Cardiac fibroblast (primary cell): ENCODE measurements at regions not wholly inside any gene's neighbourhood (a gene's known extent, or its start where the extent isn't known, plus 50 kb on each side); places are given as distances from the start of the nearest gene placed in this dataset.
"Not testable (repeated sequence)": the region's sequence is repeated elsewhere in the genome, so short reads cannot be mapped to it uniquely, and the experiment has no call there.

Source experiments
- DNase-seq, 2 donors: peaks; one replicate each; pipeline versions ENCODE4 v3.0.0 to v3.0.0-alpha.2; 2010; ENCODE audit warnings: low read depth in 2 of 2
- H3K4me3 ChIP-seq, 2 donors: replicated peaks in 1 of 2; 1 replicate in 1 of 2; 2 replicates in 1 of 2; pipeline ENCODE4 v1.5.1; 2011; ENCODE audit warnings: low read depth in 2 of 2, low read length in 2 of 2, mild to moderate bottlenecking in 2 of 2, moderate library complexity in 1 of 2
- TF ChIP-seq, protein P1 (sequence below): IDR thresholded peaks from one replicate; pipeline ENCODE4 v1.5.1; 2011; ENCODE audit warnings: low read depth, mild to moderate bottlenecking, low read length, inconsistent platforms

DNA sequence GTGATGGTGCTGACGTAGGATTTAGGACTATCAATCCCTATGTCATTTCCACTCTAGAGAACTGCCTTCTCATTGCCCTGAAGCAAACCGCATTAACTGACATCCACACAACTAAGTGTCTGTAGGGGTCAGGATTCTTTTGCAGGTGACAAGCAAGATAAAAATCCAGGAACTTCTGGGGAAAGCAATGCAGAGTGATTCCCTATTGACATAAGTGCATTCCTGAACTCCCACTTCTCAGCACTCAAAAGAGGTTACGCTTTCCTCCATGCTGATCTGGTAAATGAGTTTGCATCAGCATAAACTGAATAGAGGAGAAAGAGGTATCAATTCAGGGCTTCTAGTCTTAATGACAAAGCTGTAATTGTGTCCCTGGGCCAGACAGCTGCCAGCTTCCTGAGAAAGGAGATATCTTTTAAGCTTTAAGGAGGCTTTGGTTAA, 224.6 kb upstream of the ISX start:
- H3K4me3 ChIP-seq = no peak overlapping the region
- TF ChIP-seq, protein P1, sequence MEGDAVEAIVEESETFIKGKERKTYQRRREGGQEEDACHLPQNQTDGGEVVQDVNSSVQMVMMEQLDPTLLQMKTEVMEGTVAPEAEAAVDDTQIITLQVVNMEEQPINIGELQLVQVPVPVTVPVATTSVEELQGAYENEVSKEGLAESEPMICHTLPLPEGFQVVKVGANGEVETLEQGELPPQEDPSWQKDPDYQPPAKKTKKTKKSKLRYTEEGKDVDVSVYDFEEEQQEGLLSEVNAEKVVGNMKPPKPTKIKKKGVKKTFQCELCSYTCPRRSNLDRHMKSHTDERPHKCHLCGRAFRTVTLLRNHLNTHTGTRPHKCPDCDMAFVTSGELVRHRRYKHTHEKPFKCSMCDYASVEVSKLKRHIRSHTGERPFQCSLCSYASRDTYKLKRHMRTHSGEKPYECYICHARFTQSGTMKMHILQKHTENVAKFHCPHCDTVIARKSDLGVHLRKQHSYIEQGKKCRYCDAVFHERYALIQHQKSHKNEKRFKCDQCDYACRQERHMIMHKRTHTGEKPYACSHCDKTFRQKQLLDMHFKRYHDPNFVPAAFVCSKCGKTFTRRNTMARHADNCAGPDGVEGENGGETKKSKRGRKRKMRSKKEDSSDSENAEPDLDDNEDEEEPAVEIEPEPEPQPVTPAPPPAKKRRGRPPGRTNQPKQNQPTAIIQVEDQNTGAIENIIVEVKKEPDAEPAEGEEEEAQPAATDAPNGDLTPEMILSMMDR = no peak
- no peak for DNase-seq

DNA sequence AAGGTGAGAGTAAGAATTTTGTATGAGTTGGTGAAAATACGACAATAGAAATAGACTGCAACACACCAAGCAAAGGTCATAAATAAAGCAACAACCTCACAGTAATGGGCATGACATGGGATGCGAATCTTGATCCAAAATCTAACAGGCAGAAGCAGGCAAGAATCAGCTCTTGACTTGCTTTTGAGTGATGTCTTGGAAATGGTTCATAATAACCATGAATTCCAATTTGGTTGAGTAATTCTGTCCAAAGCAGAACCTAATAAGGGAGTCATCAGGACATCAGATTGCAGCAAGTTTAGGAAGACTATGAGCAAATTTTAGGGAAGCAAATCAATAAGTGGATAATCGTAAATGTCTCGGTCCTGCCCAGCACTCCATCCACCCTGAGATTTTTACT, 224.0 kb upstream of the ISX start:
- H3K4me3 ChIP-seq = no peak overlapping the region
- DNase-seq = no peak
- TF ChIP-seq, protein P1 = no peak

DNA sequence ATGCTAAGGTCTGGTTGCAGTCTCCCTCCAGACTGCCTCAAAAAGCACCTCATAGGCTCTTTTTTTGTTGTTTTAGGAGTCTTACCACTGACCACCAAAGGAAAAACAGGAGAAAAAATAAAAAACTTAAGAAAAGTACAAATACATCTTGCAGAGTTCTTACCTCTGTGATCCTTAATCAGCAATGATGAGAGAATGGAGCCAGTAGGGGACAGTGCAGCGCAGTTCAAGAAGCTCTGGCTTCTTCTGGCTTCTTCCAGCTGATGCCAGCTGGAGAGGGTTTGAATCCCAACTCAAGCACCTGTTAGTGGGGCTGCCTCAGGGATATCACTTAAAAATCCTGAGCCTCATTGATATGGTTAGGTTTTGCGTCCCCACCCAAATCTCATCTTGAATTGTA, 223.3 kb upstream of the ISX start:
- H3K4me3 ChIP-seq = no peak overlapping the region
- no peak for DNase-seq
- TF ChIP-seq, protein P1 = no peak

DNA sequence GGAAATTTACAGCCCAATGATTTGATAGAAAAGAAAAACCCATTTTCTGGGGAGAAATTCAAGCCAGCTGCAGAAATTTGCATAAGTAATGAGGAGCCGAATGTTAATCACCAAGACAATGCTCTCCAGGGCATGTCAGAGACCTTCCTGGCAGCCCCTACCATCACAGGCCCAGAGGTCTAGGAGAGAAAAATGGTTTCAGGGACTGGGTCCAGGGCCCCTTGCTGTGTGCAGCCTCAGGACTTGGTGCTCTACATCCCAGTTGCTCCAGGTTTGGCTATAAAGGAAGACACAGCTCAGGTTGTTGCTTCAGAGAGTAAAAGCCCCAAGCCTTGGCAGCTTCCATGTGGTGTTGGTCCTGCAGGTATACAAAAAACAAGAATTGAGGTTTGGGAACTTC, 222.2 kb upstream of the ISX start:
- DNase-seq, H3K4me3 ChIP-seq: not testable (repeated sequence)

DNA sequence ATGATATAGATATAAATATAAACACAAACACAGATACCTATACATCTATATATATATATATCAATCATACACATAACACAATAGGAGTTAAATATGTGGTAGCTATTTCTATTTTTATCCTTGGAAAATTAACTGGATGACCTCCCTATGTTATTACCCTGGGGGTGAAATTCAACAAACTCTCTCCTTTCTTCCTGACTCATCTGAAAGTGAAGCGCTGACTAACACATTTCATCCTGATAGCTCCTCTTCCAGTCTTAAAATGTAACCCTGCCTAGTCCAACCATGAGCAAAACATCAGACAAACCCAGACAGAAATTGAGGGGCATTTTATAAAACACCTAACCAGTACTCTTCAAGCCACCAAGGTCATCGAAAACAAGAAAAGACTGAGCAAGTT, 220.6 kb upstream of the ISX start:
- no peak overlapping the region for H3K4me3 ChIP-seq
- TF ChIP-seq, protein P1 = no peak
- no peak for DNase-seq

DNA sequence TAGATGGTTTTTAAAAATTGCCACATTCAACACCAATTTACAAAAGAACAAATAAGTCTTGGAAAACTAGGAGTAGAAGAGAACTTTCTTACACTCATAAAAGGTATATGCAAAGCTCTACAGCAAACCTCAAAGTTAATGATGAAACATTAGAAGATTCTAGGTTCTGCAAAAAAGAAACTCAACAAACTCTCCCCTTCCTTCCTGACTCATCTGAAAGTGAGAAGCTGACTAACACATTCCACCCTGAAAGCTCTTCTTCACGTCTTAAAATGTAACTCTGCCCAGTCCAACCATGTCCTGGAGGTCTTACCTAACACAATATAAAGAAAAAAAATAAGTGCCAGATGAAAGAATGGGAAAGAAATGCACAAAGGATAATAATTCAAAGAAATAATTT, 218.9 kb upstream of the ISX start:
- no peak for DNase-seq
- TF ChIP-seq, protein P1 = no peak

DNA sequence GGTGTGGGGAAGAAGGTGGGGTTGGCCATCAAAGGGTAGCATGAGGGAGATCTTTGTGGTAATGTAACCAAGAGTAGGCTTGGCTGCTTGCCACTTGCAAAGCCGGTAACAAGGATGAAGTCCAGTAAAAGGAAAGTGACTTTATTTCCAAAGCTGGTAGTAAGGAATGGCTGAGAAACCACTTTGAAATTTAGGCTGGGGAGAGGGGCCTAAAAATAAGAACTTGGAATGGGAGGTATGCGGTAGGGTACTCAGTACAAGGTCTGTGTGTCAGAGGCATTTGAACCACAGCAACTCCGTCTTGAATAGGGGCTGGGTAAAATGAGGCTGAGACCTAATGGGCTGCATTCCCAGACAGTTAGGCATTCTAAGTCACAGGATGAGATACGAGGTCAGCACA, 216.0 kb upstream of the ISX start:
- no peak overlapping the region for H3K4me3 ChIP-seq
- no peak for DNase-seq
- TF ChIP-seq, protein P1 = no peak

More for the DNA sequence above, 218.9 kb upstream of the ISX start:
- no peak overlapping the region for H3K4me3 ChIP-seq
